ENCODE measurements at regions not wholly inside any gene's neighbourhood (a gene's known extent, or its start where the extent isn't known, plus 50 kb on each side); places are given as distances from the start of the nearest gene placed in this dataset.

GRCh38 chr4:131337936-131338335 lies 1811.2 kb upstream of the PCDH10 start:
- no peak for TF ChIP-seq PKNOX1 (IDR thresholded peaks at IDR 0.05)
- TF ChIP-seq SP1 (IDR thresholded peaks at IDR 0.05), result no peak
- TF ChIP-seq TARDBP (IDR thresholded peaks at IDR 0.05), result no peak
- TF ChIP-seq ELF4 (IDR thresholded peaks at IDR 0.05), result no peak
- no peak for TF ChIP-seq FOXM1 (IDR thresholded peaks at IDR 0.05; ENCODE audit: borderline replicate concordance)
- no peak for TF ChIP-seq BHLHE40 (IDR thresholded peaks at IDR 0.05; ENCODE audit: borderline replicate concordance)
- TF ChIP-seq L3MBTL2 (conservative IDR thresholded peaks at IDR 0.05), result no peak
- no peak for TF ChIP-seq FOXA1 (IDR thresholded peaks at IDR 0.05)
- TF ChIP-seq ARNT (IDR thresholded peaks at IDR 0.05), result no peak
- no peak for TF ChIP-seq ZNF384 (IDR thresholded peaks at IDR 0.05)
- no peak for TF ChIP-seq CTBP1 (IDR thresholded peaks at IDR 0.05; ENCODE audit: borderline replicate concordance)

Data from HEK293T (cell line).